HUES48 (cell line): ENCODE measurements at regions not wholly inside any gene's neighbourhood (a gene's known extent, or its start where the extent isn't known, plus 50 kb on each side); places are given as distances from the start of the nearest gene placed in this dataset.
"Not testable (repeated sequence)": the region's sequence is repeated elsewhere in the genome, so short reads cannot be mapped to it uniquely, and the experiment has no call there.

Experiments used
- H3K27ac ChIP-seq: one replicate; pipeline ENCODE4 v1.7.0; 2013; ENCODE audit warnings: low read depth, low read length, inconsistent platforms
- H3K27me3 ChIP-seq: 2 replicates; pipeline ENCODE4 v1.6.1; 2013; ENCODE audit warnings: mild to moderate bottlenecking, low read length; ENCODE audit not compliant: control insufficient read depth, insufficient read depth
- H3K36me3 ChIP-seq: 2 replicates; pipeline ENCODE4 v1.6.1; 2013; ENCODE audit warnings: low read length; ENCODE audit not compliant: control insufficient read depth, insufficient read depth
- H3K4me1 ChIP-seq: 2 replicates; pipeline ENCODE4 v1.6.1; 2013; ENCODE audit warnings: mild to moderate bottlenecking, low read length; ENCODE audit not compliant: control insufficient read depth, insufficient read depth
- H3K4me3 ChIP-seq: 2 replicates; pipeline ENCODE4 v1.5.1; 2013; ENCODE audit warnings: mild to moderate bottlenecking, low read depth, low read length
- H3K9ac ChIP-seq: 2 replicates; pipeline ENCODE4 v1.6.1; 2013; ENCODE audit warnings: mild to moderate bottlenecking, low read depth, low read length, moderate library complexity
- H3K9me3 ChIP-seq: 2 replicates; pipeline ENCODE4 v1.6.1; 2013; ENCODE audit warnings: low read length; ENCODE audit not compliant: control insufficient read depth, insufficient read depth

- peaks cover 12% of the 10 kb centered on the region for H3K9me3 ChIP-seq
- no peaks in the 10 kb centered on the region; the same call in 1 of the 2 replicates for H3K27me3 ChIP-seq
- peaks cover 26% of the 10 kb centered on the region for H3K4me1 ChIP-seq
- H3K9ac ChIP-seq, result no peak overlapping the region
- no peaks in the 10 kb centered on the region for H3K36me3 ChIP-seq
- no peak overlapping the region for H3K4me3 ChIP-seq
- no peak overlapping the region for H3K27ac ChIP-seq
Observed at GRCh38 chrX:980587-981235, 231.7 kb downstream of the CRLF2 start.

- H3K9me3 ChIP-seq, H3K27ac ChIP-seq, H3K9ac ChIP-seq, H3K4me3 ChIP-seq, H3K36me3 ChIP-seq, H3K27me3 ChIP-seq: not testable (repeated sequence)
- H3K4me1 ChIP-seq, result peaks cover 26% of the 10 kb centered on the region
Observed at GRCh38 chrX:979127-979526, 233.3 kb downstream of the CRLF2 start.

- Histone ChIP-seq H3K27ac (no peak overlapping the region), H3K9me3 (no peaks in the 10 kb centered on the region; the same call in 1 of the 2 replicates), H3K36me3 (no peaks in the 10 kb centered on the region), H3K9ac (no peak overlapping the region), H3K4me3 (no peak overlapping the region), H3K27me3 (no peaks in the 10 kb centered on the region), H3K4me1 (no peaks in the 10 kb centered on the region)
Observed at GRCh38 chrX:973010-973632, 239.3 kb downstream of the CRLF2 start.

GRCh38 chrX:968148-968965, 244.1 kb downstream of the CRLF2 start:
- Histone ChIP-seq H3K9ac (no peak overlapping the region), H3K4me1 (no peaks in the 10 kb centered on the region), H3K4me3 (no peak overlapping the region), H3K27me3 (no peaks in the 10 kb centered on the region), H3K36me3 (no peaks in the 10 kb centered on the region), H3K9me3 (no peaks in the 10 kb centered on the region), H3K27ac (no peak overlapping the region)

GRCh38 chrX:966396-967070, 245.9 kb downstream of the CRLF2 start:
- Histone ChIP-seq H3K36me3 (no peaks in the 10 kb centered on the region), H3K4me3 (no peak overlapping the region), H3K27ac (no peak overlapping the region), H3K27me3 (no peaks in the 10 kb centered on the region), H3K4me1 (no peaks in the 10 kb centered on the region), H3K9ac (no peak overlapping the region), H3K9me3 (no peaks in the 10 kb centered on the region)

GRCh38 chrX:964831-965416, 247.5 kb downstream of the CRLF2 start:
- Histone ChIP-seq H3K4me1 (0 out of 2 replicates have a peak, but pooled peaks cover 4% of the 10 kb centered on the region), H3K4me3 (no peak overlapping the region), H3K9me3 (no peaks in the 10 kb centered on the region), H3K36me3 (no peaks in the 10 kb centered on the region), H3K27ac (no peak overlapping the region), H3K9ac (no peak overlapping the region), H3K27me3 (no peaks in the 10 kb centered on the region)

- no peak overlapping the region for H3K9ac ChIP-seq
- no peaks in the 10 kb centered on the region for H3K9me3 ChIP-seq
Observed at GRCh38 chrX:960821-961220, 251.6 kb downstream of the CRLF2 start.

GRCh38 chrX:959595-959994, 252.9 kb downstream of the CRLF2 start:
- H3K4me1 ChIP-seq, result peaks cover 7% of the 10 kb centered on the region; the same call in 1 of the 2 replicates
- no peaks in the 10 kb centered on the region for H3K9me3 ChIP-seq
- H3K27me3 ChIP-seq, result no peaks in the 10 kb centered on the region
- no peak overlapping the region for H3K9ac ChIP-seq
- no peaks in the 10 kb centered on the region for H3K36me3 ChIP-seq
- no peak overlapping the region for H3K4me3 ChIP-seq
- H3K27ac ChIP-seq, result no peak overlapping the region

More at GRCh38 chrX:960821-961220, 251.6 kb downstream of the CRLF2 start:
- Histone ChIP-seq H3K4me1 (peaks cover 7% of the 10 kb centered on the region; the same call in 1 of the 2 replicates), H3K4me3 (no peak overlapping the region), H3K36me3 (no peaks in the 10 kb centered on the region), H3K27ac (no peak overlapping the region), H3K27me3 (no peaks in the 10 kb centered on the region)

- not testable (repeated sequence) for H3K9ac ChIP-seq, H3K4me3 ChIP-seq, H3K27ac ChIP-seq, H3K27me3 ChIP-seq, H3K36me3 ChIP-seq, H3K9me3 ChIP-seq, H3K4me1 ChIP-seq
Observed at GRCh38 chrX:955168-955781, 257.2 kb downstream of the CRLF2 start.

- H3K4me1 ChIP-seq, result peaks cover 3% of the 10 kb centered on the region; the same call in 1 of the 2 replicates
- no peaks in the 10 kb centered on the region for H3K9me3 ChIP-seq
- H3K27me3 ChIP-seq, result no peaks in the 10 kb centered on the region
- H3K4me3 ChIP-seq, result no peak overlapping the region
- H3K9ac ChIP-seq, result no peak overlapping the region
- no peak overlapping the region for H3K27ac ChIP-seq
- H3K36me3 ChIP-seq, result no peaks in the 10 kb centered on the region
Observed at GRCh38 chrX:953879-954482, 258.5 kb downstream of the CRLF2 start.
